Caki2 (cell line): ENCODE measurements at regions not wholly inside any gene's neighbourhood (a gene's known extent, or its start where the extent isn't known, plus 50 kb on each side); places are given as distances from the start of the nearest gene placed in this dataset.
A peak's percentile ranks its signal among the peaks of the same experiment; 100 is the strongest.
"Not testable (repeated sequence)": the region's sequence is repeated elsewhere in the genome, so short reads cannot be mapped to it uniquely, and the experiment has no call there.

Source experiments
- DNase-seq: peaks from one replicate; pipeline ENCODE4 v3.0.0-alpha.2; 2015; ENCODE audit warnings: low read depth
- in situ Hi-C: cut with HindIII; loops from 2 replicates; pipeline ENCODE4 v1.10.0; 2016; ENCODE audit warnings: low sequenced_read_pairs, low pct_unique_long_range_greater_than_20kb, mixed read lengths

GRCh38 chr6:13874191-13874549 lies 50.6 kb upstream of the RNF182 start:
- in situ Hi-C loops, result no loop called here
- no peak for DNase-seq

DNA sequence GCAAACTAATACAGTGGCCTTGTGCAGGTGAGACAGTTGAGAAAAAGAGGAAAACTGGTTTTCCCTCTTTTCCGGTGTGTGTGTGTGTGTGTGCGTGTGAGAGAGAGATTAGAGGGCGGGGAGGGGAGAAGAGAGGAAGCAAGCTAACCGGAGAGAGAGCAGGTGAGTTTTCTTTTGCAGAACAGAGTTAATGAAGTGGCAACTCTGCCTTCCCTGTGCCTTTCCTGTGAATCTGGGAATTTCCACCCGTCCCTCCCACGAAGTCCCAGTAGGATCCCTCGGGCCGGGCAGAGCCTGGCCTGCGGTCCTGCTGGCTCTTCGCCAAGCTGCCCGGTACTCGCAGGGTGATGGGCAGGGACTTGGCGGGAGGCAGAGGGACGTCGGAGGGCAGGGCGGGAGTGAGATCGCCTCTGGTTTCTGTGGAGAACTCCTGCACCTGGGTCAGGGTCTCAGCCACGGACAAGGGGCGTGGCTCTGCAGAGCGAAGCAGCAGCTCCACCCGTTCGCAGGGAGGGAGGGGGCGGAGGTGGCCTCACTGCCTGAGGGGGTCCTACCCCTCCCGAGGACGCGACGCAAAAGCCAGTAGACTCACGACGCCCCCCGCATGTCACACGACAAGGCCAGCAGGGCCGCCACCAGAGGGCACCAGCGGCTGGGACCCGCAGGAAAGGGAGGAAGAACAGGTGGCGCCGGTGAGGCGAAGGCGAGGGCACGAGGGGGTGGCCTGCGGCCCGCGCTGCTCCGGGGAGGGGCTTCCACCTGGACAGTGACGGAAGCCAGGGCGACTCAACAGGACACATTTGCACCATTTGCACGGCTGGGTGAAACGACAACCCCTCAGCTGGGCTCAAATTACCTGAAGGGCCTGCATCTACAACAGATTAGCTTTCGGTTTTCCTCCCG lies 51.2 kb upstream of the RNF182 start:
- DNase-seq, result peak; percentile 89
- in situ Hi-C loops, result no loop called here

DNA sequence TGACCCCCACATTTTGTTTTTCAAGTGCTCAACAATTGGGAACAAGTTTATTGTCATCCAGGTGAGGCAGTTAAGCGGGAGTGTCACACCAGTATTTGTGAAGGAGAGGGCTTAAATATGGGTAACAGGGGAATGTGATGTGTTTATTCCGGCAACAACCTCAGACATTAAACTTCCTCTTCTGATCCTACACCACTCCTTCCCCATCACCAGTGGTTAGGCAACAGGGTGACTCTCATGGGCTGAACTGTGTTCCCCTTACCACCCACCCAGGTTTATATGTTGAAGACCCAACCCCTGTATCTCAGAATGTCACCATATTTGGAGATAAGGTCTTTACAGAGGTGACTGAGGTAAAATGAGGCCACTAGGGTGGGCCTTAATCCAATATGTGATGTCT lies 52.1 kb upstream of the RNF182 start:
- DNase-seq, result no peak
- in situ Hi-C loops, result no loop called here

DNA sequence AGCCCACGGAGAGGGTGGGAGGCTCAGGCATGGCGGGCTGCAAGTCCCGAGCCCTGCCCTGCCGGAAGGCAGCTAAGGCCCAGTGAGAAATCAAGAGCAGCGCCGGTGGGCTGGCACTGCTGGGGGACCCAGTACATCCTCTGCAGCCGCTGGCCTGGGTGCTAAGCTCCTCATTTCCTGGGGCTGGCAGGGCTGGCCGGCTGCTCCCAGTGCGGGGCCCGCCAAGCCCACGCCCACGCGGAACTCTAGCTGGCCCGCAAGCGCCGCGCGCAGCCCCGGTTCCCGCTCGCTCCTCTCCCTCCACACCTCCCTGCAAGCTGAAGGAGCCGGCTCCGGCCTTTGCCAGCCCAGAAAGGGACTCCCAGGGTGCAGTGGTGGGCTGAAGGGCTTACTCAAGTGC lies 52.7 kb upstream of the RNF182 start:
- in situ Hi-C loops, DNase-seq: not testable (repeated sequence)

- in situ Hi-C loops, result no loop called here
Measured at GRCh38 chr6:13870214-13870830, 54.4 kb upstream of the RNF182 start.

DNA sequence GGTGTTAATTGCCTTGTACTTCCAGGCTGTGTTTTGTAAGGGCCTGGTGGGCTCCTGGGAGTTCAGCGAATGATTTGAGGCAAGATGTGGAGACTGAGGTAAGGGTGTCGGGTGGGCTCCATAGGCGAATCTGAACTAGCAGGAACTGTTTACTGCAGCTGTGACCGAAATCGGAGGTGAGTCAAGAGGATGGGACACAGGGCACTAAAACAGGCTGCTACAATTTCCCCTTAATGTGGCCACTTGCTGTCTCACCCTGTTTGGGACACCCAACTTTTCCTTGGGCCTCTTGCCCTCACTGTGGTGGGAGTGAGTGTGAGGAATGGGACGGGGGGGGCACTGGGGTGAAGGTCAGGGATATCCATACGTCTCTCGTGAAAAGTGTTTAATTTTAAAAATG lies 53.9 kb upstream of the MCUR1 start:
- in situ Hi-C loops, result no loop called here
- no peak for DNase-seq

More at GRCh38 chr6:13870214-13870830, 54.4 kb upstream of the RNF182 start:
- DNase-seq, result no peak

DNA sequence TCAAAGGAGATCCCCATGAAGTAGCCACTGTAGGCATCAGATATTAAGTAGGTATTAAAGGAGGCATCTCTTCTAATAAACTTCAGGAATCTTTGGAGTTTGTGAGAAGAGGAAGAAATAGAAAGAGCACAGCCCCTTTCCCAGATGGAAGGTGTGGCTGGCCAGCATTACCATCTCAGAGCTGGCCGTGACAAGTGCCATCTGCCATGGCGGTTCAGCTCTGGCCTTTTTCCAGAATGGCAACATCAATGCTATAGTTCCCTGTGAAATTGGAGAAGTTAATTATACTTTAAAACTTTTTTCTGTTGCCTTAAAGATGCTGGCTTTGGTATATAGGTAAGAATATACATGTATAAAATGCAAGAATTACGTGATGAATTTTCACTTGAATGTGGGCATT lies 51.9 kb upstream of the MCUR1 start:
- in situ Hi-C loops, result no loop called here
- DNase-seq, result no peak

- DNase-seq, result no peak
- in situ Hi-C loops, result no loop called here
Measured at GRCh38 chr6:13865141-13865540, 50.8 kb upstream of the MCUR1 start.

DNA sequence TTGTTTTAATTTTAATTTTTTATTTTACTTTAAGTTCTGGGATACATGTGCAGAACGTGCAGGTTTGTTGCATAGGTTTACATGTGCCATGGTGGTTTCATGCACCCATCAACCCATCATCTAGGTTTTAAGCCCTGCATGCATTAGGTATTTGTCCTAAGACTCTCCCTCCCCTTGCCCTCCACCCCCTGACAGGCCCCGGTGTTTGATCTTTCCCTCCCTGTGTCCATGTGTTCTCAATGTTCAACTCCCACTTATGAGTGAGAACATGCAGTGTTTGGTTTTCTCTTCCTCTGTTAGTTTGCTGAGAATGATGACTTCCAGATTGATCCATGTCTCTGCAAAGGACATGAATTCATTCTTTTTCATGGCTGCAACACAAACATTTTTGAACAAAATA lies 50.3 kb upstream of the MCUR1 start:
- DNase-seq, in situ Hi-C loops: not testable (repeated sequence)
